Stomach (tissue), 8 donors: ENCODE measurements at regions not wholly inside any gene's neighbourhood (a gene's known extent, or its start where the extent isn't known, plus 50 kb on each side); places are given as distances from the start of the nearest gene placed in this dataset.

ENCODE experiments used
- DNase-seq, 2 donors: peaks; one replicate each; pipeline versions ENCODE4 v3.0.0 to v3.0.0-alpha.2; 2013 to 2019
- H3K27ac ChIP-seq, 5 donors: fragments of 200-600 bp in 4 of 5; sonication (generic) in 4 of 5; one replicate each; pipeline ENCODE4 v1.5.1; 2013 to 2019; ENCODE audit warnings: mild to moderate bottlenecking in 1 of 5, moderate library complexity in 1 of 5
- H3K27me3 ChIP-seq, 3 donors: fragments of 200-600 bp; sonication (generic); one replicate each; pipeline ENCODE4 v1.5.1; 2017 to 2019; ENCODE audit warnings: mixed run types in 1 of 3
- H3K36me3 ChIP-seq, 4 donors: fragments of 200-600 bp; sonication (generic); 1 replicate in 3 of 4; 2 replicates in 1 of 4; pipeline ENCODE4 v1.5.1; 2016 to 2019
- H3K4me1 ChIP-seq, 4 donors: fragments of 200-600 bp; sonication (generic); one replicate each; pipeline ENCODE4 v1.5.1; 2016 to 2019
- H3K4me3 ChIP-seq, 4 donors: fragments of 200-600 bp; sonication (generic) in 3 of 4; one replicate each; pipeline ENCODE4 v1.5.1; 2016 to 2019; ENCODE audit warnings: mild to moderate bottlenecking in 1 of 4
- H3K9me3 ChIP-seq, 4 donors: fragments of 200-600 bp; sonication (generic); one replicate each; pipeline ENCODE4 v1.5.1; 2016 to 2019
- CTCF ChIP-seq, 7 experiments: fragments of 450-650 bp in 4 of 7; fragments of 200-600 bp in 3 of 7; sonication (generic) in 3 of 7; IDR thresholded peaks; one replicate each; pipeline ENCODE4 v1.5.1; 2016 to 2019; ENCODE audit warnings: antibody characterized with exemption in 7 of 7, control low read depth in 2 of 7, mild to moderate bottlenecking in 1 of 7
- EP300 ChIP-seq: sonication (generic); formaldehyde crosslinking; IDR thresholded peaks from one replicate; pipeline ENCODE4 v1.6.1; 2017; ENCODE audit warnings: antibody characterized with exemption
- POLR2A ChIP-seq, 4 donors: fragments of 450-650 bp; IDR thresholded peaks; one replicate each; pipeline ENCODE4 v1.6.1; 2016; ENCODE audit warnings: antibody characterized with exemption in 4 of 4, control low read depth in 2 of 4, mild to moderate bottlenecking in 1 of 4, moderate library complexity in 1 of 4
- POLR2AphosphoS5 ChIP-seq, 3 donors: sonication (generic); formaldehyde crosslinking; IDR thresholded peaks; one replicate each; pipeline ENCODE4 v1.6.1; 2016; ENCODE audit warnings: antibody characterized with exemption in 3 of 3
- WGBS, 5 donors: extraction: QIAGEN DNeasy Blood & Tissue Kit in 3 of 5; methylation state at CpG; one replicate each; pipeline versions ENCODE4 v1.1.5 to v1.1.7; 2013 to 2018; 5-methylcytosine and 5-hydroxymethylcytosine counted together
- intact Hi-C: fragments of 100-400 bp; cut with DNase I; formaldehyde crosslinking; loops from one replicate; pipeline ENCODE4 v1.15.1; 2023; ENCODE audit warnings: low total_unique reads
- donor health status: healthy with polysubstance abuse.
- donor health status: Bipolar disorder and iron deficiency.
- donor health status: healthy.

- TF ChIP-seq POLR2A (IDR thresholded peaks at IDR 0.05) (no peak), POLR2AphosphoS5 (IDR thresholded peaks at IDR 0.05) (peak in 1 of 3 donors; percentile 26)
- Histone ChIP-seq H3K36me3 (no peaks in the 10 kb centered on the region), H3K27me3 (no peaks in the 10 kb centered on the region), H3K4me1 (peaks cover 0 to 33% (median 0%) of the 10 kb centered on the region in 4 donors), H3K27ac (peak overlapping the region in 4 of 5 donors; percentile 41 to 61 (median 45)), H3K4me3 (no peak overlapping the region), H3K9me3 (no peaks in the 10 kb centered on the region)
- intact Hi-C loops = no loop called here
- DNase-seq = peak; percentile 35 to 76
- WGBS, 5 donors = 66 to 80% (median 76%) methylated on average over 11 of the region's 11 CpGs
Measured at GRCh38 chr14:89720741-89721729, 233.5 kb downstream of the EFCAB11 start.

GRCh38 chr14:89720076-89720687 lies 234.3 kb downstream of the EFCAB11 start:
- Histone ChIP-seq H3K4me1 (peaks cover 0 to 33% (median 0%) of the 10 kb centered on the region in 4 donors), H3K9me3 (no peaks in the 10 kb centered on the region), H3K27me3 (no peaks in the 10 kb centered on the region), H3K36me3 (no peaks in the 10 kb centered on the region), H3K27ac (peak overlapping the region in 2 of 5 donors; percentile 49 to 61), H3K4me3 (no peak overlapping the region)
- intact Hi-C loops = no loop called here
- WGBS, 5 donors = 75 to 84% (median 80%) methylated on average over 7 of the region's 7 CpGs
- DNase-seq = no peak
- TF ChIP-seq CTCF (IDR thresholded peaks at IDR 0.05) = no peak
- TF ChIP-seq EP300 = no peak

- H3K4me3 ChIP-seq = no peak overlapping the region
- no peaks in the 10 kb centered on the region for H3K9me3 ChIP-seq
- peaks cover 0 to 33% (median 0%) of the 10 kb centered on the region in 4 donors for H3K4me1 ChIP-seq
- intact Hi-C loops = no loop called here
- H3K27me3 ChIP-seq = no peaks in the 10 kb centered on the region
- peak overlapping the region in 2 of 5 donors; percentile 49 to 61 for H3K27ac ChIP-seq
- TF ChIP-seq POLR2AphosphoS5 (IDR thresholded peaks at IDR 0.05) (no peak), CTCF (IDR thresholded peaks at IDR 0.05) (no peak), POLR2A (IDR thresholded peaks at IDR 0.05) (no peak), EP300 (no peak)
- peak in 1 of 2 donors; percentile 21 for DNase-seq
- 83 to 95% (median 86%) methylated on average over 10 of the region's 10 CpGs for WGBS, 5 donors
- no peaks in the 10 kb centered on the region for H3K36me3 ChIP-seq
Measured at GRCh38 chr14:89719366-89720075, 235.0 kb downstream of the EFCAB11 start.

- H3K4me3 ChIP-seq = no peak overlapping the region
- no peaks in the 10 kb centered on the region for H3K4me1 ChIP-seq
- H3K9me3 ChIP-seq = no peaks in the 10 kb centered on the region
- no peaks in the 10 kb centered on the region for H3K27me3 ChIP-seq
- no peak for DNase-seq
- intact Hi-C loops = no loop called here
- no peak overlapping the region for H3K27ac ChIP-seq
- WGBS, 5 donors = 53 to 70% (median 64%) methylated on average over 3 of the region's 3 CpGs
- TF ChIP-seq POLR2A (IDR thresholded peaks at IDR 0.05) (no peak), POLR2AphosphoS5 (IDR thresholded peaks at IDR 0.05) (no peak), EP300 (no peak), CTCF (IDR thresholded peaks at IDR 0.05) (no peak)
- no peaks in the 10 kb centered on the region for H3K36me3 ChIP-seq
Measured at GRCh38 chr14:89708982-89709625, 245.4 kb downstream of the EFCAB11 start.
